Hematopoietic multipotent progenitor cell treated with erythropoietin and hydrocortisone succinate and interleukin-3 and kit ligand, for 8 days (in vitro differentiated cells): ENCODE measurements at regions not wholly inside any gene's neighbourhood (a gene's known extent, or its start where the extent isn't known, plus 50 kb on each side); places are given as distances from the start of the nearest gene placed in this dataset.

Source experiments
- DNase-seq: peaks from one replicate; pipeline ENCODE4 v3.0.0-alpha.2; 2015

DNA sequence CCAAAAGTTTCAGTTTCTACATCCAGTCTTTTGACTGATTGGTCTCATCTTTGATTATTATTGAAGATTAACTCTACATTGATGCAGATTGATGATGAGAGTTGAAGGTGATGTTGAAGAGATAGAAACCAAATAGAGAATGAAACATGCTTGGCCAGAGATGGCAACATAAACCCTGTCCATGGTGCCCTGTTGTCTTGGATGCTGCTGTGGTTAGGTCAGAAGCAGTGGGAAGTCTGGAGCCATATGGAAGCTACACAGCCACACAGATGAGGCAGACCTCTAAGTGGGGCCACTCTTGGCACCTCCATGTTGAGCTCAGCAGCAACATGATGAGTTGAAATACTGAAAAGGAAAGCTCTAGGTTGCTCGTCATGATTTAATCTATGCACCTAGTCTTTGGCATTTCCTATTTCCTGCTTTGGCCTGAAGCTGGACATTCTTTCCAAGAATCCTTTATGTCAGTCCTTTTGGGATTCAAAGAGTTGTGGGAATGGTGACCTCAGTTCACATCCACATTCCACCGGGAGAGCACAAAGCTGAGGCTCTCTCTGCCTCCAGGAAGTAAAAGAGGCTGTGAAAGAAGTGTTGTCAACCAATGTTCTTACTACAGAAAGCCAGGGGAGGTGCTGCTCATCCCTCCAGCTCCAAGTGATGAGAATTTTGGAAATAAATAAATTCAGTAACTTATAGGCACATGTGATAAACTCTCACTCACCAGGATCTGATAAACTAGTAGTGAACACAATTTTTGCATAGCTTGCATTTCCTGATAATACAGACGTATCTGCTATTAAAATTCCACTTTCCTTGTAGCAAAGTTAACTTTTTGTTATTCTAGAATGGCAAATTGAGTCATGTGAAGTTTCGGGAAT lies 127.7 kb upstream of the MAF start:
- no peak for DNase-seq

DNA sequence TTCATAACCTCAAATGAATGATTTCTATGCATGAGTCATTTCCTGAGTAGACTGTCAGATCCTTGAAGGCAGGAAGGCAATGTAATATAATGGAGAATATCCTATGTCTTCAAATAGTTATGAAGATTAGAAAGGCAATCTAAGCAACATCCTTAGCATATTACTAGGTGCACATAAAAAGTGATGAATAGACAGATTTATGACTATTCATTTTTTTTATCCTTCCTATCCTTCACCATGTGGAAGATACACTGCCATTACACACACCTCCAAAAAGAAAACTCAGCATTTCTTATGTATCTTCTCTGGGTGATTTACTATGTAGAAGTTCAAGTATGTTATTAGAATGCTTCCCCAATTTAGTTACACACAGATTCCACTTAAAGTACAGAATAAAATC lies 126.4 kb upstream of the MAF start:
- DNase-seq: no peak

DNA sequence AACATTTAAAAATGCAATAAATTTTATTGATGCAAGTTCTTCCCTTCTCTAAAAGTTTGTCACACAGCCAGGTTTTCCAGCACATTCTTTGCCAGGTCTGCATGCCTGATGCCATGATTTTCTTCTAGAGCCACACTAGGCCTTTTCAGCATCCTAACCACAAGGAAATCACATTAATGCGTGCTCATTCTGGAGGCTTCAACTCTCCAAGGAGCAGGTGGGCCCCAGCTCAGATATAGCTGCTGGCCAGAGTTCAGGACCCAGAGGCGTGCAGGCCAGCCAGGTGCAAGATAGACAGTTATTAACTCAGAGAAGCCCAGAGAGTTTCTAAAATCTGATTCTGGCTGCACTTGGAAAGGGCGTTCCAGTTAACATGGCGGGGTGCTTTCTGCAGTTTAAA lies 124.5 kb upstream of the MAF start:
- DNase-seq: no peak

DNA sequence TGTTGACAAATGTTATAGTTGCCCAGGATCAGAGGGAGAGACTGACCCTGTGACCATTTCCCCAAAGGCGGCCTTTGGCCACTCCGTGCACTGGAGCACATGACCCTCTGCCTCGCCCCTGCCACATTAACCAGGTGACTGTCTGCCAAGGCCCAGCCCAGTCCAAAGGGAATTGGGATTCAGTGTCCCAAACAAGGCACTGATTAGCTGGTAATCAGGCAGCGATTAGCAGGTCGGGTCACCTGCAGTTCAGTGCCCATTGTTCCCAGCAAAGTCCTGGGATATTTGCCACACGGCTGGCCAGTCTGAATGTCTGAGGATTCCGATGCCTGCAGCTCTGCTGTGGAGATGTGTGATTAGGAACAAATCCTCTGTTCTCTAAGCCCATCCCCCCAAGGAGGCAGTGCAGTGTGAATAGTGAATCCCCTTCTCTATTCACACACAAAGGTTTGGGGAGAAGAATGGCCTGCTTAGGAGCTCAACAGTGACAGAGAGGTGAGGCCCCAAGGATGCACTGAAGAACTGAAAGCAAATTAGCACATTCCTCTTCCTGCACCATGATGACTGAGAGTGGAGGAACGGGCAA lies 123.1 kb upstream of the MAF start:
- no peak for DNase-seq

DNA sequence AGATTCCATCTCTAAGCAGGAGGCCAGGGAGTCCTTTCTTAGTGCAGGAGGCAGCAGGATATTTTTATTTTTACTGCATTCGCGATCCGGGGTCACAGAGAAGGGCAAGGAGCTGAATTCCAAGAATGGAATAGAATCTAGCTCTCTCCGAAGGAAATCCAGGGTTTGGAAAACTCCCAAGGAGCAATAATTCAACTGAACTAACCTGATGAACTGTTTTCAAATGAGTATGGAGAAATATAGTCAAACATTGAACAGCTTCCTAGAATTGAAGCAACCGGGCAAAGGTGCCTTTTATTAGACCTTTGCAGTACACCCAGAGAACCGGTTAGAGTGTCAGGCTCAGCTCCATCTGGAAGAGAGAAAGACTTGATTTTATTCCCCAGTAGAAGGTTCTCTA lies 120.7 kb upstream of the MAF start:
- DNase-seq: no peak

DNA sequence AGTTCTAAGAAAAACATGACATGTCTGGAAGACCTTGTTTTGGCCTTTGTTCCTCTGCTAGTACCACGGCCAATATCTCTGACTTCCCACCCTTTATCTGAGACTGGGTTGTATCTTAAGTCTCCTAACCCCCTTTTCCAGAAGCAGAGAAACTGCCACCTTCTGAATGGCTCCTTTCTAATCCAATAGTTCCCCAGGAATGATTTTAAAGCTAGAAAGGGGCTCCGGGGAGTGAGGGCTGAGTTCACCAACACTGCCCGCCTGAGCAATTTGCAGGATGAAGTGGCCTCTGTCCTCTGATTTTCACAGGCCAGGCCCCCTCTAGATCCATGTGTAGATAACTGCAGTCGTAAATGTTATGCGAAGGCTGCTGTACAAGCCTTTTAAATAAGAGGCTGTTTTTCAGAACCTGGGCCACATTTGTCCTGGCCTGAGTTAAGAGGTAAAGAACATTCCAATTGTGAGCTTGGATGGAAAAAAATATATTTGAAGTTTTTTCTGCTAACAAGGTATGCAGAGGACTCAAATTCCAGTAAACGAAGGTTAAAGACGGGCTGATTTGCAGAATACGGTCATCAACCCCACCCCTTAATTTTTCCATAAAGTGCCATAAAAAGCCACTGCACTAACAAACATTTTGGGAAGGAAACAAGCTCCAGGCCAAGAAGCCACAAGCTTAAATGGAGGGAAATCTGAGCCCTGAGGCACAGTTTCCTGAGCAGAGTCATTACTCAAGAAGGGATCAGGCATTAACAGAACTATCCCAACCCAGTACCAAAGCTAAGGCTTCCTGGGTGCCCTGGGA lies 117.0 kb upstream of the MAF start:
- DNase-seq: no peak

DNA sequence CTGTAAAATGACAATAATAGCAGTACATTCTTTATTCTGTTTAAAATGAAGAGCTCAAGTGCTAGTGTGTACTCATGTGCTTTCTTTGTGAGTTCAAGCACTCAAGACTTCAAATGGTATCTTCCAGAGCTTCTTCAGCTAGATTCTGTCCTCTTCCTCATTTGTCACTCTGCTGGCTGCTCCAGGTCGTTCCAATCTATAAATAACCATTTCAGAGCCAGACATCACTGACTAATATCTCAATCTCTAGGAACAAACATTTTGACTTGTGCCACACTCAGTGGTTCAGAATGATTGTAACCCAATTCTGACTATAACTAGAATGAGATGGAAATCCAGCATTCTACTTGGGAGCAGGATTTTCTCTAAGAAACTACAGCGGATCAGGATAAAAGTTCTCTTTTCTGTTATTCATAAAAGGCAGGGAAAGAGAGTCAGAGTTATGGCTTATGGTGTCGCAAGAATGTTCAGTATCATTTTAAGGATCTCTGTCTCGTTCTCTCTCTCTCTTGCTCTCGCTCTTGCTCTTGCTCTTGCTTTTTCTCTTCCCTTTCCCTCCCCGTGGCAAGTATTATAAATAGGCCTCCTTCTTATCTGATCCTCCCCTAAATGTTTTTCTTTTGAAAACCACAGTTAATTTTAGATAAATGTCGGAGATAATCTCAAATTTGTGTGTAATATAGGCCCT lies 116.3 kb upstream of the MAF start:
- DNase-seq: peak; percentile 14

DNA sequence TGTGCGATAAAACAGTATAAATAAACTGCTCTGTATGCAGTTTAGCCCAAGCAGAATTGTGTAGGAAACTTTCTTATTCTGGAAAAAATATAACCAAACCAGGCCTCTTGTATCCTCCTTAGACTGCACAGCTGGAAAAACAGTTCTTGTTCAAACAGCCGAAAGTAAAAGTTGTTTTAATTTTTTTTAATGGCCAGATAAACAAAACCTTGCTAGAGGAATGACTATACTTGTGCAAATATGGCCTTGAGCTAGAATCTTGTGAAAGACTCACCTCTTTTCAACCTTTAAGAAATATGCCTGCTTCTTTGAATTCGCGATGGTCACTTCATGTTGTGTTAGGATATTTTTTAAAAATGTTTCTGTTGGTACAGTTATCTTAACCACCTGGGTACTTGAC lies 114.5 kb upstream of the MAF start:
- DNase-seq: no peak

DNA sequence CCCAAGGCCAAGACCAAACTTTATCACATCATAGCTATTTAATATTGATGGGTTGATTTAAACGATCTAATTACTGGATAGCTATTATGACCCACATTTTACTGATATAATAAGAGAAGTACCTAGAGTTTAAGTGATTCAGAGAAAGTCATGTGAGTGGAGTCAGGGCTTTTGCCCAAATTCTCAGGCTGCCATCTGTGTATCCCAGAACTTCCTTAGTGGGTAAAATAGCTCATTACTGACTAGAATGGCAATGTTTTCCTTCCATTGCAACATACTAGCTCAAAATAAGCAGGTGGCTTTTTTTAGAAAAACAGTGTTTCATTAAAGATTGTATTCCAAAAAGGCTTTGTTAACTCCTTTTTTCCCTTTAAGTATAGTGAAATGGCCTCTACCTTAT lies 113.9 kb upstream of the MAF start:
- no peak for DNase-seq

DNA sequence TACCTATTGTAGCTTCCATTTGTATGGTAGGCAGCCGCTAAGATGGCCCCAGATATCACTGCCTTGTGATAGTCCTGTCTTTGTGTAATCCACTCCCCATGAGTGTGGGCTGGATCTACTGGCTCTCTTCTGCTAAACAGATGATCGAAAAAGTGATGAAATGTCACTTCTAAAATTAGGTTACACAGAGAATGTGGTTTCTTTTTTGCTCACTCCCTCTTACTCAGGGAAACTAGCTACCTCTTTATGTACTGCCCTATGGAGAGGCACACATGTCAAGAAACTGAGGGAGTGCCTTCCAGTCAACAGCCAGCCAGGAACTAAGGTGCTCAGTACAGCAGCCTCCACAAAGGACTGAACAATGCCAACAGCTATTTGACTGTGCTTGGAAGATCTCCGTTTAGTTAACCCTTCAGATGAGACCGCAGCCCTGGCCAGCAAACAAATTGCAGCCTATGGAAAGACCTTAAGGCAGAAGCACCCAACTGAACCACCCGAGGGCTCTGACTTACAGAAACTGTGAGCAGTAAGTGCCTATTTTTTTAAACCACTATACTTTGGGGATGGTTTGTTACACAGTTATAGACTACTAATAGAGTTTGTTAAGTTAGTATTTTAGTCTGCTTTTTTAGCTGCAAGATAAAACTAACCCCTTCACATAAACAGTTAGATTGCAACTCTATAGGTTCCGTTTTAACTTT lies 113.2 kb upstream of the MAF start:
- no peak for DNase-seq

DNA sequence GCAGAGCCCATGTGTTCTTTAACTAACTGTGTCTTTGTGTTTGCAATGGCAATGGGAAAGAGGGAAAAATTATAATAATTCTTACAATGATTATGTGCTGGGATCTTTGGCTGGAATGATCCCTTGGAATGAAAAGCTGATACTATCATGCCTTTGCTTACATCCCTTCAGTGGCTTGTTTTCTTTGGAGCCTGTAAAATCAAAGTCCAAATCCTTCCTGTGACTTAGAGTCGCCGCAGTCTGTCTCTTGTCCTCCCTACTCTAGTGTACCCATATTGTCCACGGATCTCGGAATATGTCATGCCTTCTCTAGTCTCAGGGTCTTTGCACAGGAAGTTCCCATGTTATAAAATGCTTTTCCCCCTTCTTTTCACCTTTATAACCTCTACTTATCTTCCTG lies 111.7 kb upstream of the MAF start:
- no peak for DNase-seq

DNA sequence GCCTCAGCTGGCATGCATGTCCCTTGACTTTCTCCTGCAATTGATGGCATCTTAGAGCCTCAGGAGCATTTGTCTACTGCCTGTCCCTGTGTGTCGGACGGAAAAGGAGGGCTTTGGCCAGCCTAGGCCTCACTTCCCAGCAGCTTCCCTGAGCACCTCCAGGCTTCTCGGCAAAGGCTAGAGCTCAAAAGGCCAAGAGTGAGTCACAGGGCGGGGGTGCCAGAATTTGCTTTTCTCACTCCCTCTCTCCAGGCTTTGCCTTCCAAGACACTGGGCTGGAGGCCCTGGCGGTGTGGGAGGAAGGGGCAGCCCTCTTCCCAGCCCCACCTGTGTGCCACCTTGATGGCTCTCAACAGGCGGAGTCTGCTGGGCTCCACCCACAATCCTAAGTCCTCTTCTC lies 107.3 kb upstream of the MAF start:
- DNase-seq: no peak

DNA sequence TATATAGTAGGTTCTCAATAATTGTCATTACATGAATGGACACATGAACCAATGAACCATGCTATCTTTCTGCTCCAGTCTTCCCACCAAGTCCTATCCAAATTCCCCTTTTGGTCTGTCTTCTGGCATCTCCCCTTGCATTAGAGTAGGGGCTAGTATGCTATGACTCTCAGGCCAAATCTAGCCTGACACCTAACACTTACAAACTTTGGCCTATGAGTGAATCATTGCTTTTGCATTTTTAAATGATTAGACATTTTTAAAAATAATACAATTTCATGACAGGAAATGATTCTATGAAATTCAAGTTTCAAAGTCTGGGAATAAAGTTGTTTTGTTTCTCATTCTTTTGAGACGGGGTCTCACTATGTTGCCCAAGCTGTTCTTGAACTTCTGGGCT lies 102.5 kb upstream of the MAF start:
- DNase-seq: no peak

DNA sequence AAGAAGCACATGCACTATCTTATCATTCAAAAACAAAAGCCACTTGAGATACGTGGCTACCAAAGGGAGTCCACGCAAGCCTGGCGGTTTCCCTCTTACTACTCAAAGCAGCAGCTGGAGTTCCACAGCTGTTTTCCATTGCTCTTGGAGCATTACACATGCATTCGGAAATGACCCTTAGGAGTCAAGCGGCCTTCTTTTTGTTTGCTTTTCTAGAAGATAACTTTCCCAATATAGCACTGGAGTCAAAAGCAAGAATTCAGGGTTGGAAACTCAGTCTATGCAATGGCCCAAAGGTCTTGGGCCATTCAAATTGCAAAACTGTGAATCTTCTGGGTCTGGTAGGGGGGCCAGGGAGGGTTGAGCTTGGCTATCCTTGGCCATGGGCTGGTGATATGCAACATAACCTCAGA lies 97.8 kb upstream of the MAF start:
- no peak for DNase-seq

DNA sequence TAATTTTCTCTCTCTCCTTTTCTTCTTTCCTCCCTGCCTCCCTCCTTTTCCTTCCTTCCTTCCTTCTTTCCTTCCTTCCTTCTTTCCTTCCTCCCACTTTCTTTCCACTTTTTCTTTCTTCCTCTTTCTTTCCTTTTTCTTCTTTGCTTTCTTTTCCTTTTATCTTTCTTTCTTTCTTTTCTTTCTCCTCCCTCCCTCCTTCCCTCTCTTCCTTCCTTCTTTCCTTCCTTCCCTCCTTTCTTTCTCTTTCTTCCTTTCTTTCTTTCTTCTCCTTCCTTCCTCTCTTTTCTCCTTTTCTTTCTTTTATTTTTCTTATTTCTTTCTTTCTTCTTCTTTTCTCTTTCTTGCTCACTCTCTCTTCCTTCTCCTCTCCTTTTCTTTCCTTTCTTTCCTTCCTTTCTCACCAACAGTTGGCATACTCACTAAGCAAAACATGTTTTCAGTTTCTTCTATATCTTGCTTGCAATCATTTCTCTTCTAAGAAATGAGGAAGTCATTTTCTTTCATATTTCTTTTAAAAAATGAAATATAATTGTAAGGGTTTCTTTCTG lies 97.1 kb upstream of the MAF start:
- DNase-seq: no peak

DNA sequence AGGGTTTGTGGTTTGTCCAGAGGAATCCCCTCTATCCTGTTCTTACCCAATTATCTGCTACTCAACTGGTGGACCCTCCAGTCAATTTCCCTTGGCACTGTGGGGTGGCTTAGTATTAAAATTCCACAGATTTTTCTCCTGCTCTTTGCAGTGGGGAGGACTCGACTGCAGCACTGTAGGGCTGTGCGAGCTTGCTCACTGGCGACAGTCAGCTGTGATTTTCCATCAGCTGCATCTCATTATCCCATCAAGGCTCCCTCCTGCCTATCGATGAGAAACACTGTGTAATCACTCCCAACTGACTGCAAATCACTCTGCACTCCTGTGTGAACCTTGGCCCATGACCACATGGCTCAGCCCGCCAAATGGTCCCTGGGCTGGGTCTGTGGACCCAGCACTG lies 90.5 kb upstream of the MAF start:
- DNase-seq: no peak

DNA sequence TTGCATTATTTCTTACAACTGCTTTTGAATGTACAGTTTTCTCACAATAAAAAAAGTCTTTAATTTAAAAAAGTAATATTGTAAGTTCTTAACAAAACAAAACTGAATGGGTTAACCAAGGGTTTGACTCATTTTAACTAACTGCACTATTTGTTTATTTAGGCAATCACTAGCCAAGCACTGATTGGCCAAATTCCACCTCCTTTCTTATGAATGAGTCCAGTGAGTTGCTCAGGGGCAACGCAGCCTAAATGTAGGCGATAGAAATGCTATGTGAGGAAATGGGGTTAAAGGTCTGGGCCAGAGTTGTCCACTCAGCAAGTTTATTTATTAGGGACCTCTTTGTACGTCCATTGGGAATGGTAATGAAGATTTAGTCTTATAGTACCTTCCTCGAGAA lies 89.6 kb upstream of the MAF start:
- DNase-seq: no peak

DNA sequence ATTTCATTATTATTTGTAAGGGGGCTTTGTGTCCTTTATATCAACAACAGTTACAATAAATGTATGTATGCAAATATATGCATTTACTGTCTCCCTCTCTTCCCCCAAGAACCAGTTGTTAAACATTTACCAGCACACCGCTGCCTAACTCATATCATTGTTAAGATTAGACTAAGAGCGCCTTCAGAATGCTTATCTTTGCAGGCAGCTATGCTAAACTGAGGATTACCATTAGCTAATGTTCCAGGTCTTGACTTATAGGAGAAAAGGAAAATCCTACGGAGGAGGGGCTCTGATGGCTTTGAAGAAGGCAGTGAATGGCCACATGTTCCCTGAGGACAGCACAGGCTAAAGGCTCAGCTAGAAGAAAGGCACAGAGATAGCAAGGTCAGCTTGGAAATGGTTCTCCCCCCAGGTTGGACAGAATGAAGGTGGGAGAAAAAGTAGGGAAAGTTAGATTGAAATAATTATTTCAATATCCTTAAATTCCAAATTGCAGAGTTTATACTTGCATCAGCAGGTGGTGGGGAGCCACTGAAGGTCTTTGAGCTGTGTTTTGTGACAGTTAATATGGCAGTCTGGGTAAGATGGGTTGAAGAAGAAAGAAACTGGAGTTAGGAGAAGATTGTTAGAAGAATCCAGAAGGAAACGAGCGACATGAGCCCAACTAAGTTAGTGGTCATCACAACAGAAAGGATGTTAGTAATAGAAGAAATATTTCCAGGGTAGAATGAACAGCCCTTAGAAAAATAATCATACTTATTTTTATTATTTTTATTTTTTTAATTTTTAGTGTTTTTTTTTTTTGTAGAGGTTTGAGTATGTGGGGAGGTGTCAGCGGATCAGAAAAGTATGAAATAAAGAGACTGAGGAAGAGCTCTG lies 87.0 kb upstream of the MAF start:
- DNase-seq: no peak

DNA sequence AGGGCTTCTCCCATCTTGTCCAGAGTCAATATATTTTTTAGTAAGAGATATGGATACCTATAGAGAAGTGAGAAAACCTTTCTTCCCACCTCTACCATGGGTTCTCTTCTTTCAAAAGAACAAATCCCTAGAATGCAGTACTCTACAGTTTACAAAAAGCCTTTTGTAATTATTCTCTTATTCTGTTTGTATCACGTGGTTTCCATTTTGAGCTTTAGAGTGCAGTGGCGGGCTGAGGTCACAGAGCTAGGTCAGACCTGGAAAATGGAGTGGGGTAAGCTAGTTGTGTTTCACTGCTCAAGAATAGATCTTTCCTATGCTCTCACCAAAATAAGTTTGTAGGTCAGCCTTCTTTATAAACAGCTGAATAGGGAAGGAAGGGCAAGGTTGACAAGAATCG lies 85.3 kb upstream of the MAF start:
- DNase-seq: no peak

DNA sequence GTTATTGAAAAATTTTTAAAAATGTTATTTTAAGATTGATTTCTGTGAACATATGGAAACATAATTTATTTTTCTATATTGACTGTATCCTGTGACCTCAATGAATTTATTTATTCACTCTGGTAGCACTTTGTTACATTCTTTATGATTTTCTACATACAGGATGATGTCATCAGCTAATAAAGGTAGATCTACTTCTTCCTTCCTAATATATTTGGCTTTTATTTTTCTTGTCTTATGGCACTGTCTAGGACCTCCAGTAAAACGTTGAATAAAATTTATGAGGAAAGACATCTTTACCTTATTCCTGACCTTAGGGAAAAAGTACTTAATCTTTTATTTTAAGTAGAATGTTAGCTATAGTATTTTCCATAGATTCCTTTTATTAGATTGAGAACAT lies 78.8 kb upstream of the MAF start:
- no peak for DNase-seq

DNA sequence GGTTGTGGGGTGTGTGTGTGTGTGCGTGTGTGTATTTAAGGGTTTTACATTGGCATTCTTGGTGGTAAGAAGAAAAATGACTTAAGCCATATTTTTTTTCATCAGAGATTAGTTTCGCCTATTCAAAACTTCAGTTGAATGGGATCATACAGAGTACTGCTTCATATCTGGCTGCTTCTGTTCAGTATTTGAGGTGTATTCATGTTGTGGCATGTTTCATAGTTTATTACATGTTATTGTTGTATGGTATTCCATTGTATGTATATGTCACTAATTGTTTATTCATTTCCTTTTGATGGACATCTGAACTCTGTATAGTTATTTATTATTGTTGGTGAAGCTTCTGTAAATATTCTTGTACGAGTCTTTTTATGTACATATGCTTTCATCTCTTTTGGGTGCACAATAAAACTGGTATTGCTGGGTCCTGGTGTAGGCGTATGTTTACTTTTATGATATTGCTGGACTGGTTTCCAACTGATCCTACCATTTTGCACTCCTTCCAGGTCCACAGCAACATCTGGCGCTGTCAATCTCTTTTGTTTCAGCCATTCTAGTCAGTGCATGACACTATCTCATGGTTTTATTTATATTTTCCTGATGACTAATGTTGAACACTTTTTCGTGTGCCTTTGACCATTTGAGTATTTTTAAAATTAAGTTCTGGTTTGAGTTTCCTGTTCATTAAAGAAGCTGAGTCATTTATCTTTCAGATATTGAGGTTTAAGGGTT lies 77.4 kb upstream of the MAF start:
- DNase-seq: no peak
